PC-3 (cell line): ENCODE measurements at regions not wholly inside any gene's neighbourhood (a gene's known extent, or its start where the extent isn't known, plus 50 kb on each side); places are given as distances from the start of the nearest gene placed in this dataset.

Source experiments
- ATAC-seq: fragments of 200-7000 bp; cut with Tn5 transposase; 2 replicates; pipeline ENCODE4 v1.9.1; 2020; ENCODE audit warnings: mild to moderate bottlenecking, moderate library complexity
- BruUV-seq: library from RNA; stranded (reverse); fragments of 400-500 nt; replicated peaks from 2 replicates; lab custom pipeline; 2021; lab: Mats Ljungman, UMichigan
- CTCF ChIA-PET: fragments of 300-600 bp; sonication (Branson Sonifier 250); formaldehyde crosslinking; loops from one replicate; lab custom pipeline; 2022; ENCODE audit warnings: antibody characterized with exemption; lab: Charles Lee
- POLR2A ChIA-PET: fragments of 300-600 bp; sonication (Branson Sonifier 250); formaldehyde crosslinking; loops from one replicate; lab custom pipeline; 2022; ENCODE audit warnings: antibody characterized with exemption; ENCODE audit not compliant: unreplicated experiment; lab: Charles Lee
- DNase-seq: peaks from one replicate; pipeline ENCODE4 v3.0.0-alpha.2; 2015
- H2AFZ ChIP-seq: fragments of 300-600 bp; sonication (generic); 2 replicates; pipeline ENCODE4 v1.6.0; 2016; ENCODE audit warnings: antibody characterized with exemption, low read length
- H3F3A ChIP-seq: fragments of 300-600 bp; sonication (generic); one replicate; pipeline ENCODE4 v1.6.0; 2017; ENCODE audit warnings: antibody characterized with exemption, low read length, control low read depth, mild to moderate bottlenecking; ENCODE audit not compliant: unreplicated experiment
- H3K27ac ChIP-seq: fragments of 300-600 bp; sonication (generic); 2 replicates; pipeline ENCODE4 v1.5.1; 2016; ENCODE audit warnings: mild to moderate bottlenecking, low read length
- H3K27me3 ChIP-seq: fragments of 300-600 bp; sonication (generic); 2 replicates; pipeline ENCODE4 v1.6.1; 2016; ENCODE audit warnings: low read length, mixed read lengths
- H3K36me3 ChIP-seq: fragments of 300-600 bp; sonication (generic); 2 replicates; pipeline ENCODE4 v1.6.1; 2016; ENCODE audit warnings: low read depth, mixed run types, low read length, mixed read lengths
- H3K4me1 ChIP-seq: fragments of 300-600 bp; sonication (generic); 2 replicates; pipeline ENCODE4 v1.5.1; 2016; ENCODE audit warnings: low read length; ENCODE audit not compliant: insufficient read depth
- H3K4me2 ChIP-seq: fragments of 300-600 bp; sonication (generic); 2 replicates; pipeline ENCODE4 v1.6.0; 2016; ENCODE audit warnings: low read length
- H3K4me3 ChIP-seq: fragments of 300-600 bp; sonication (generic); 2 replicates; pipeline ENCODE4 v1.5.1; 2016; ENCODE audit warnings: mild to moderate bottlenecking, low read length, mixed read lengths
- H3K79me2 ChIP-seq: fragments of 300-600 bp; sonication (generic); 2 replicates; pipeline ENCODE4 v1.6.1; 2017; ENCODE audit warnings: low read length, mixed read lengths
- H3K9ac ChIP-seq: fragments of 300-600 bp; sonication (generic); 2 replicates; pipeline ENCODE4 v1.6.0; 2016; ENCODE audit warnings: mild to moderate bottlenecking, low read length
- H3K9me2 ChIP-seq: fragments of 300-600 bp; sonication (generic); replicated peaks from 2 replicates; pipeline ENCODE4 v1.6.1; 2016; ENCODE audit warnings: mixed run types, low read length, mixed read lengths
- H3K9me3 ChIP-seq: fragments of 300-600 bp; sonication (generic); 2 replicates; pipeline ENCODE4 v1.6.1; 2016; ENCODE audit warnings: low read length, mixed read lengths
- H4K20me1 ChIP-seq: fragments of 300-600 bp; sonication (generic); 2 replicates; pipeline ENCODE4 v1.6.1; 2016; ENCODE audit warnings: low read length, mixed read lengths
- CTCF ChIP-seq: fragments of 300-600 bp; sonication (generic); conservative IDR thresholded peaks from 2 replicates; pipeline ENCODE4 v1.5.1; 2017; ENCODE audit warnings: antibody characterized with exemption, low read depth, mild to moderate bottlenecking, low read length
- EZH2 ChIP-seq: fragments of 300-600 bp; sonication (generic); IDR thresholded peaks from one replicate; pipeline ENCODE4 v1.6.1; 2017; ENCODE audit warnings: antibody characterized with exemption, mild to moderate bottlenecking, low read length; ENCODE audit not compliant: unreplicated experiment
- EZH2phosphoT487 ChIP-seq: fragments of 300-600 bp; sonication (generic); IDR thresholded peaks from 2 replicates; pipeline ENCODE4 v1.6.1; 2018; ENCODE audit warnings: mild to moderate bottlenecking, antibody characterized with exemption, low read length, borderline replicate concordance
- intact Hi-C: fragments of 100-400 bp; cut with micrococcal nuclease; formaldehyde crosslinking; loops from 2 replicates; pipeline ENCODE4 v1.9.0; 2023

DNA sequence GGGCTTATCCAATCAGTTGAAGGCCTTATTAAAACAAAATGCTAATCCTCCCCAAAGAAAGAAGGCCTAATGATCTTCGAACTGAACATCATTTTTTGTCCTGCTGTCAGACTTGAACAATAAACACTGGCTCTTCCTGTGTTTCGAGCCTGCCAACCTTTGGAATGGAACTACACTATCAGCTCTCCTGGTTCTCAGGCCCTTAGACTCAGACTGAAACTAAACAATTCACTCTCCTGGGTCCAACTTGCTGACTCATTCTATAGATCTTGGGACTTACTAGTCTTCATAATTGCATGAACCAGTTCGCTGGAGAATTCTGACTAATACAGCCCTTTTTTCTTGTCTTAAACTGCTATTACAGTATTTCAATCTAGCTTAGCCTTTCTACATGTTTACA lies 235.2 kb downstream of the LNPK start:
- Histone ChIP-seq H3K4me2 (no peak overlapping the region), H3K36me3 (no peaks in the 10 kb centered on the region), H3F3A (no peaks in the 10 kb centered on the region), H3K79me2 (no peaks in the 10 kb centered on the region), H4K20me1 (no peaks in the 10 kb centered on the region), H3K9me3 (no peaks in the 10 kb centered on the region), H3K27ac (no peak overlapping the region), H3K9me2 (no peaks in the 10 kb centered on the region), H2AFZ (no peak overlapping the region; the same call in 1 of the 2 replicates), H3K27me3 (peaks cover 16% of the 10 kb centered on the region), H3K9ac (no peak overlapping the region), H3K4me3 (no peak overlapping the region), H3K4me1 (no peaks in the 10 kb centered on the region)
- intact Hi-C loops: no loop called here
- ATAC-seq (no peak), DNase-seq (peak; percentile 5)
- no TSS peak for BruUV-seq
- ChIA-PET POLR2A (no interaction called here), CTCF (no interaction called here)
- TF ChIP-seq CTCF: no peak
- no peak for TF ChIP-seq EZH2phosphoT487
- TF ChIP-seq EZH2: no peak

DNA sequence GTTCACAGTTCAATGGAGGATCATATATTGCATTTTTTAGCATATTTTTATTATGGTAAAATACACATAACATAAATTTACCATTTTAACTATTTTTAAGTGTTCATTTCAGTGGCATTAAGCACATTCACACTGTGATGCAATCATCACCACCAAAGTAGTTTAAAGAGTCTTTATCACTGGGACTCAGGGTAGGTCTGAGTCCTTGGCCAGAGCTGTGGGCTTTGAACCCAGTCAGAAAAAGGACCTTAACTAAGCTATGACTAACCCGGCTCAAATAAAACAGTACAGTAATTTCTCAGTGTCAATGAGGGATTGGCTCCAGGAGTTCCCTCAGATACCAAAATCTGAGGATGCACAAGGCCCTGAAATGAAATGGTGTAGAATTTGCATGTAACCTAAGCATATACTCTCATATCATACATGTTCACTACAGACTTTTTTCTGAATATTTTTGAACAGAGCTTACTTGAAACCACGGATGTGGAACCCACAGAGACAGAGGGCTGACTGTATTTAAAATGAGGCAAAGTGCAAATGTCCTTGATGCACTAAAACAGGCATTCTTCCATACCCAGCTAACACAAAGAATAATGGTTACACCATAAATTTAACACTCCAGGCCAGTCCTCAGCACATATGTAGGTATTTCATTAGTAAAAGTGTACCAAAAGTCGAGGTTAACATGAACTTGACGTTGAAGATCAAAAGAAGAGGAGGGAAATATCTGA lies 246.2 kb downstream of the LNPK start:
- Histone ChIP-seq H3F3A (no peaks in the 10 kb centered on the region), H3K27me3 (peaks cover 18% of the 10 kb centered on the region), H3K4me2 (no peak overlapping the region), H3K9me3 (no peaks in the 10 kb centered on the region), H3K9ac (no peak overlapping the region), H3K4me3 (no peak overlapping the region), H3K79me2 (no peaks in the 10 kb centered on the region), H2AFZ (no peak overlapping the region), H3K27ac (no peak overlapping the region), H3K36me3 (no peaks in the 10 kb centered on the region), H3K9me2 (no peaks in the 10 kb centered on the region), H4K20me1 (no peaks in the 10 kb centered on the region), H3K4me1 (no peaks in the 10 kb centered on the region)
- DNase-seq (no peak), ATAC-seq (no peak)
- ChIA-PET POLR2A (no interaction called here), CTCF (no interaction called here)
- BruUV-seq: no TSS peak
- intact Hi-C loops: no loop called here
- TF ChIP-seq CTCF (no peak), EZH2 (no peak), EZH2phosphoT487 (no peak)

- no peaks in the 10 kb centered on the region for H3K9me3 ChIP-seq
- H3K9me2 ChIP-seq: no peaks in the 10 kb centered on the region
- intact Hi-C loops: no loop called here
- no peaks in the 10 kb centered on the region for H3K4me1 ChIP-seq
- H4K20me1 ChIP-seq: no peaks in the 10 kb centered on the region
- H3K36me3 ChIP-seq: no peaks in the 10 kb centered on the region
- ChIA-PET POLR2A (no interaction called here), CTCF (no interaction called here)
- no peak overlapping the region for H3K9ac ChIP-seq
- no peak overlapping the region for H3K4me2 ChIP-seq
- peaks cover 18% of the 10 kb centered on the region for H3K27me3 ChIP-seq
- ATAC-seq: no peak
- H3K4me3 ChIP-seq: no peak overlapping the region
- H3K79me2 ChIP-seq: no peaks in the 10 kb centered on the region
- no peak for DNase-seq
- no TSS peak for BruUV-seq
- no peak overlapping the region for H3K27ac ChIP-seq
- TF ChIP-seq EZH2phosphoT487: no peak
- no peak for TF ChIP-seq EZH2
- no peak for TF ChIP-seq CTCF
- H2AFZ ChIP-seq: no peak overlapping the region
- no peaks in the 10 kb centered on the region for H3F3A ChIP-seq
Measured at GRCh38 chr2:175755169-175755568, 246.9 kb downstream of the LNPK start.
